GM21515 (cell line): ENCODE measurements at regions not wholly inside any gene's neighbourhood (a gene's known extent, or its start where the extent isn't known, plus 50 kb on each side); places are given as distances from the start of the nearest gene placed in this dataset.
"Not testable (repeated sequence)": the region's sequence is repeated elsewhere in the genome, so short reads cannot be mapped to it uniquely, and the experiment has no call there.

Experiments
- ATAC-seq: cut with Tn5 transposase; IDR thresholded peaks from one replicate; pipeline ENCODE4 v1.9.1; 2021; ENCODE audit not compliant: unreplicated experiment

DNA sequence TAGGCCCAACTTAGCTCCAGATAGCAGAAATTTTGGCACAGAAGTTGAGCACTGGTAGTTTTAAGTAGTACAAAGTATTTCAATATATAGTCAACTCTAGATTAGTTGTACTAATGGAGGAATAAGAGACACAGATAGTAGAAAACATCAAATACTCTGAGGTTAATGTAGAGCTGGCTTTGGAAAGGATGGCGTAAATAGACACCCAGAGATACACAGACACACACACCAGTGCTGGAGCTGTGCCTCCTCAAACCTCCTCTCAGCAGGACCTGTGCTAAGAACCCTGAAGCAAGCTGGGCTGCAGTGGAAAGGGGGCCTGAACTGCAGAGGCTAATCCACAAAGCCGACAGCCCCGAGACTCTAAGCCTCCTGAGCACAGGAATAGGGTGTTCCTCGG is 67.0 kb upstream of the EDEM3 start:
- ATAC-seq = no peak

- no peak for ATAC-seq
Measured at GRCh38 chr1:184820956-184821355, 66.3 kb upstream of the EDEM3 start.

- no peak for ATAC-seq
Measured at GRCh38 chr1:184820218-184820750, 65.6 kb upstream of the EDEM3 start.

DNA sequence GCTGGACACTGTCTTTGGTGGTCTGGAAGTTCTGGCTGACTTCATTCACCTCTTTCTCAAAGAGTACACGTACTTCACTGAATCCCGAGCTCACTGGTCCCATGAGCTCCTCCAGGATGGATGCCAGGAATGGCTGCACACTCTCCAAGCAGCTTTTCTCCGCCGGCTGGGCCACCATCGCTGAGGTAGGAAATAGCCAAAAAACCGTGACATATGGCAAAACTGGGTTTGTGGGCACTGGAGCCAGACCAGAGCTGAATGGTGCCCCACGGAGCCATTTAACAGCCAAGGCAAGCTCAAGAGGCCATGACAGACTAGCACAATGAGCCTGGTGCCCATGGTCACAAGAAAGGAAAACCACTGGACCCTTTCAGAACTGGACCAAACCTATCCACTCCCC is 64.0 kb upstream of the EDEM3 start:
- ATAC-seq = no peak

DNA sequence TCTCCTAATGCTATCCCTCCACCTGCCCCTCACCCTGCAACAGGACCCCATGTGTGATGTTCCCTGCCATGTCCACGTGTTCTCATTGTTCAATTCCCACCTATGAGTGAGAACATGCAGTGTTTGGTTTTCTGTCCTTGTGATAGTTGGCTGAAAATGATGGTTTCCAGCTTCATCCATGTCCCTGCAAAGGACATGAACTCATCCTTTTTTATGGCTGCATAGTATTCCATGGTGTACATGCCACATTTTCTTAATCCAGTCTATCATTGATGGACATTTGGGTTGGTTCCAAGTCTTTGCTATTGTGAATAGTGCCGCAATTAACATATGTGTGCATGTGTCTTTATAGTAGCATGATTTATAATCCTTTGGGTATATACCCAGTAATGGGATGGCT is 62.3 kb upstream of the EDEM3 start:
- ATAC-seq = not testable (repeated sequence)

DNA sequence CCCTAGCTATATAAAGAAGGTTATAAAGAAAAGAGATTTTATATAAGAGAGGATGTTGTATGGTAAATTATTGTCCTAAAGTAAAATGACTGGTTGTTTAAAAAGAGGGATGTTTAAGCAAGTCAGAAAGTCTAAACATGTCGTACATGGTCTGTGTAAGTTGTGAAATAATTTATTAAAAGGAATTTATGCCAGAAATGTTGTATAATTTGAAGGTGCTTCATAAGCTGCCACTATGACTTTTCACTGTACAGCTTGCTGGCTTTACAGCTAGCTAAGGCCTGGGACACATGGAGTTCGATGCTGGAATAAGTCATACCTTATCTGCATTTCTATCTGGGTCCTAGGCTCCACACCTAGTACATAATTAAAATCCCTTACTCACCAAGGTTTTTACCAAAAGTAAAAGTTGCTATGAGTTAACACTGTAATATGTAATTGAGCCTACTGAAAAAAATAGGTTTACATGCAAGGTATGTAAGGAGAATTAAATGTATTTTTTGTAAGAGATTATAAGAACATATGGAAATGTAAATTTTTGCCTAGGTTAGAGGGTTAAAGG is 59.0 kb upstream of the EDEM3 start:
- no peak for ATAC-seq

GRCh38 chr1:184811439-184812111 is 56.9 kb upstream of the EDEM3 start:
- ATAC-seq = no peak

DNA sequence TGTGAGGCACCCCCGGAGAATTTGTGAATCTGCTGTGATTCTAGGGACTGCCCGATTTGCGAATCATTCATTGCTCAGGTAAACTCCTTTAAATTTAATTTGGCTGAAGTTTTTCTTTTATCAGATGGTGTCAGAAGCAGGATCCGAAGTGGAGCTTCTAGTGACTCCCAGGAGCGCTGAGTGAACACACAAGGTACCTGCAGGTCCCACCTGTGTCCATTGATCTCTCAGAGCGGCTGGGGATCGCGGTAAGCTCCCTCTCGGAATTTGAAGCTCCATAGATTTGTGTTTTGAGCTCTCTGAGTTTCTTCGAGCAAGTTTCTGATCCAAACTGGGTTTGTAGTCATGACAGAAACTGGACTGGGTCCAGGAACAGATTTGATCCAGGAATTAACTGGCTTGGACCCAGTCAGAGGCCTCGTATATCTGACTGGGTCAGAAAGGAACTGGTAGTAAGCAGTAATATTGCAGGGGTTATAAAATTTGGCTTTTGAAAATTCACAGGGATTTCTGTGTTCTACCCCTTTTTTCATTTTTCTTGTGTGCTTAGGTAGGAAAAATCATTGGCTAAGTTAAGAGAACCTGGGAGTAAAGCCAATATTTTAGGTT is 56.2 kb upstream of the EDEM3 start:
- no peak for ATAC-seq

GRCh38 chr1:184806296-184806721 is 51.7 kb upstream of the EDEM3 start:
- ATAC-seq = no peak

GRCh38 chr1:184805667-184806295 is 51.1 kb upstream of the EDEM3 start:
- peak; percentile 95 for ATAC-seq
